GM12878 (cell line): ENCODE measurements at regions not wholly inside any gene's neighbourhood (a gene's known extent, or its start where the extent isn't known, plus 50 kb on each side); places are given as distances from the start of the nearest gene placed in this dataset.

Source experiments
- EP300 ChIP-seq, 2 experiments: fragments of 150-350 bp in 1 of 2; IDR thresholded peaks; 2 replicates each; pipeline ENCODE4 v1.6.1; 2011 to 2012; ENCODE audit warnings: low read depth in 2 of 2, low read length in 2 of 2, borderline replicate concordance in 1 of 2, improper control_type of control experiment in 1 of 2, inconsistent platforms in 1 of 2; ENCODE audit not compliant: control insufficient read depth in 1 of 2
- POLR2A ChIP-seq: IDR thresholded peaks from 2 replicates; pipeline ENCODE4 v1.6.1; 2011; ENCODE audit warnings: low read depth, mild to moderate bottlenecking, low read length
- TF ChIP-seq, protein P1 (sequence below): IDR thresholded peaks from 2 replicates; pipeline ENCODE4 v1.6.1; 2012; ENCODE audit warnings: low read depth, low read length, improper control_type of control experiment

GRCh38 chr3:18238332-18238731 lies 186.8 kb downstream of the SATB1 start:
- TF ChIP-seq EP300 (IDR thresholded peaks at IDR 0.05; ENCODE audit: borderline replicate concordance in 1 of 2, control insufficient read depth in 1 of 2, low read depth in 2 of 2, low read length in 2 of 2) (no peak), POLR2A (no peak)
- TF ChIP-seq, protein P1, sequence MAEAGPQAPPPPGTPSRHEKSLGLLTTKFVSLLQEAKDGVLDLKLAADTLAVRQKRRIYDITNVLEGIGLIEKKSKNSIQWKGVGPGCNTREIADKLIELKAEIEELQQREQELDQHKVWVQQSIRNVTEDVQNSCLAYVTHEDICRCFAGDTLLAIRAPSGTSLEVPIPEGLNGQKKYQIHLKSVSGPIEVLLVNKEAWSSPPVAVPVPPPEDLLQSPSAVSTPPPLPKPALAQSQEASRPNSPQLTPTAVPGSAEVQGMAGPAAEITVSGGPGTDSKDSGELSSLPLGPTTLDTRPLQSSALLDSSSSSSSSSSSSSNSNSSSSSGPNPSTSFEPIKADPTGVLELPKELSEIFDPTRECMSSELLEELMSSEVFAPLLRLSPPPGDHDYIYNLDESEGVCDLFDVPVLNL, result no peak
